IPS-18a (cell line): ENCODE measurements at regions not wholly inside any gene's neighbourhood (a gene's known extent, or its start where the extent isn't known, plus 50 kb on each side); places are given as distances from the start of the nearest gene placed in this dataset.
"Not testable (repeated sequence)": the region's sequence is repeated elsewhere in the genome, so short reads cannot be mapped to it uniquely, and the experiment has no call there.

ENCODE experiments used
- H3K27ac ChIP-seq: one replicate; pipeline ENCODE4 v1.5.1; 2013; ENCODE audit warnings: low read length
- H3K27me3 ChIP-seq: one replicate; pipeline ENCODE4 v1.6.1; 2013; ENCODE audit warnings: mild to moderate bottlenecking, low read length; ENCODE audit not compliant: control insufficient read depth, insufficient read depth
- H3K36me3 ChIP-seq: one replicate; pipeline ENCODE4 v1.6.1; 2013; ENCODE audit warnings: low read depth, low read length; ENCODE audit not compliant: control insufficient read depth
- H3K4me1 ChIP-seq: one replicate; pipeline ENCODE4 v1.6.1; 2013; ENCODE audit warnings: low read depth, low read length; ENCODE audit not compliant: control insufficient read depth
- H3K4me3 ChIP-seq: one replicate; pipeline ENCODE4 v1.5.1; 2013; ENCODE audit warnings: low read length
- H3K9ac ChIP-seq: one replicate; pipeline ENCODE4 v1.6.1; 2013; ENCODE audit warnings: mild to moderate bottlenecking, low read length, moderate library complexity
- H3K9me3 ChIP-seq: one replicate; pipeline ENCODE4 v1.6.1; 2013; ENCODE audit warnings: low read depth, low read length; ENCODE audit not compliant: control insufficient read depth

GRCh38 chr6:26233649-26234420, 131.2 kb upstream of the BTN3A2 start:
- Histone ChIP-seq H3K36me3 (no peaks in the 10 kb centered on the region), H3K4me3 (peak overlapping the region; percentile 66), H3K27ac (peak overlapping the region; percentile 96), H3K9ac (peak overlapping the region; percentile 99), H3K9me3 (no peaks in the 10 kb centered on the region), H3K4me1 (peaks cover 17% of the 10 kb centered on the region), H3K27me3 (no peaks in the 10 kb centered on the region)

- peak overlapping the region; percentile 66 for H3K4me3 ChIP-seq
- peak overlapping the region; percentile 99 for H3K9ac ChIP-seq
- peaks cover 17% of the 10 kb centered on the region for H3K4me1 ChIP-seq
- H3K36me3 ChIP-seq = no peaks in the 10 kb centered on the region
- H3K27me3 ChIP-seq = no peaks in the 10 kb centered on the region
- peak overlapping the region; percentile 96 for H3K27ac ChIP-seq
- H3K9me3 ChIP-seq = no peaks in the 10 kb centered on the region
Measured at GRCh38 chr6:26234421-26235301, 130.3 kb upstream of the BTN3A2 start.

DNA sequence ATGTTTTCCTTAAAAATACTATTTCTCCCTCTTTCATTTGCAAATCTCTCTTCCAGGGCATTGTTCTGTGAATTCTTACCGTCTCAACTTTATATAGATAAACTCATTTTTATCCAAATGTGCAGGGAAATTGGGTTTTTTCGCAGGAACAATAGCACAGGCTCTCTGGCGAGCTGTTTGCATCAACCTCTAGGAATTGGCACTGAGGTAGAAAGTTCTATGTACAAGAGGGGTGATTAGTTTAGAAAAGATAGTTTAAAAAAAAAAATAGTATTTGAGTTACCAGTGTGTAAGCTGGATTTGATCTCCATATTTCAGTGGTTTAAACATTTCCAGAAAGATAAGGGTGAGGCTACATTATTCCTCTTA, 129.7 kb upstream of the BTN3A2 start:
- H3K4me1 ChIP-seq = peaks cover 17% of the 10 kb centered on the region
- H3K27ac ChIP-seq = peak overlapping the region; percentile 96
- peak overlapping the region; percentile 99 for H3K9ac ChIP-seq
- H3K27me3 ChIP-seq = no peaks in the 10 kb centered on the region
- H3K9me3 ChIP-seq = no peaks in the 10 kb centered on the region
- H3K36me3 ChIP-seq = no peaks in the 10 kb centered on the region
- peak overlapping the region; percentile 66 for H3K4me3 ChIP-seq

GRCh38 chr6:26239415-26239814, 125.6 kb upstream of the BTN3A2 start:
- Histone ChIP-seq H3K4me1 (peaks cover 18% of the 10 kb centered on the region), H3K27ac (peak overlapping the region; percentile 52), H3K4me3 (peak overlapping the region; percentile 83), H3K9ac (peak overlapping the region; percentile 98)
- not testable (repeated sequence) for H3K36me3 ChIP-seq, H3K9me3 ChIP-seq, H3K27me3 ChIP-seq

DNA sequence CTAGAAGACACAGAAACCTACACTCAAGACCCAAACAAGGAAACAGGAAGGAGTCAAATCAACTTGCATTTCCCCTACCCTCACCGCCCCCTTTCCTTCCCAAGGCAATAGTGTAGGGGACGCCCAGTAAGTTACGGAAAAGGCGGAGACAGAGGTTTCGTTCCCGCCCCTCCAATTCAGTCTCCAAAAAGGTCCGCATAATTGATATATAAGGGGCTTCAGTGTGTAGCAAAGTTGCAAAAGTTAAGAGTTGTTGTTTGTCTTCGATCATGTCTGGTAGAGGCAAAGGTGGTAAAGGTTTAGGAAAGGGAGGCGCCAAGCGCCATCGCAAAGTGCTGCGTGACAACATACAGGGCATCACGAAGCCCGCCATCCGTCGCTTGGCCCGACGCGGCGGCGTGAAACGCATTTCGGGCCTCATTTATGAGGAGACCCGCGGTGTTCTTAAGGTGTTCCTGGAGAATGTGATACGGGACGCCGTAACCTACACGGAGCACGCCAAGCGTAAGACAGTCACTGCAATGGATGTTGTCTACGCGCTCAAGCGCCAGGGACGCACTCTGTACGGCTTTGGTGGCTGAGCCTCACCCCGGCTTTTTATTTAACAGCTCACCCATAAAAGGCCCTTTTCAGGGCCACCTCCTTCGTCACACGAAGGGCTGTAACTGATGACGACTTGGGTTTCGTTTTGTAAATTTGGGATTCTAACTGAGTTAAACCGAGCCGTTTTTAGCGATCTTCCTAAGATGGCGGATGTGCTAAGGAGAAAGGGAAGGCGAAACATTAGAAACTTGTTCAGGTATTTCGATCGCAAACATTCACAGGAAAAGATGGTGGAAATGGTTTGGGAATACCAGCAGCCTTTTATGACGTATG, 124.6 kb upstream of the BTN3A2 start:
- peaks cover 14% of the 10 kb centered on the region for H3K4me1 ChIP-seq
- H3K36me3 ChIP-seq = no peaks in the 10 kb centered on the region
- peak overlapping the region; percentile 83 for H3K4me3 ChIP-seq
- H3K9ac ChIP-seq = peak overlapping the region; percentile 98
- no peaks in the 10 kb centered on the region for H3K27me3 ChIP-seq
- H3K27ac ChIP-seq = peak overlapping the region; percentile 98
- H3K9me3 ChIP-seq = no peaks in the 10 kb centered on the region

- Histone ChIP-seq H3K27ac (peak overlapping the region; percentile 98), H3K4me1 (peaks cover 11% of the 10 kb centered on the region), H3K36me3 (no peaks in the 10 kb centered on the region), H3K27me3 (no peaks in the 10 kb centered on the region), H3K9me3 (no peaks in the 10 kb centered on the region), H3K9ac (peak overlapping the region; percentile 98), H3K4me3 (peak overlapping the region; percentile 83)
Measured at GRCh38 chr6:26241033-26241895, 123.7 kb upstream of the BTN3A2 start.

GRCh38 chr6:26243132-26243531, 121.9 kb upstream of the BTN3A2 start:
- Histone ChIP-seq H3K27me3 (no peaks in the 10 kb centered on the region), H3K9ac (no peak overlapping the region), H3K36me3 (no peaks in the 10 kb centered on the region), H3K4me1 (peaks cover 11% of the 10 kb centered on the region), H3K4me3 (no peak overlapping the region), H3K9me3 (no peaks in the 10 kb centered on the region), H3K27ac (no peak overlapping the region)

- Histone ChIP-seq H3K36me3 (no peaks in the 10 kb centered on the region), H3K27ac (no peak overlapping the region), H3K27me3 (no peaks in the 10 kb centered on the region), H3K9ac (no peak overlapping the region), H3K4me3 (no peak overlapping the region), H3K4me1 (peaks cover 11% of the 10 kb centered on the region), H3K9me3 (no peaks in the 10 kb centered on the region)
Measured at GRCh38 chr6:26243752-26244151, 121.2 kb upstream of the BTN3A2 start.

DNA sequence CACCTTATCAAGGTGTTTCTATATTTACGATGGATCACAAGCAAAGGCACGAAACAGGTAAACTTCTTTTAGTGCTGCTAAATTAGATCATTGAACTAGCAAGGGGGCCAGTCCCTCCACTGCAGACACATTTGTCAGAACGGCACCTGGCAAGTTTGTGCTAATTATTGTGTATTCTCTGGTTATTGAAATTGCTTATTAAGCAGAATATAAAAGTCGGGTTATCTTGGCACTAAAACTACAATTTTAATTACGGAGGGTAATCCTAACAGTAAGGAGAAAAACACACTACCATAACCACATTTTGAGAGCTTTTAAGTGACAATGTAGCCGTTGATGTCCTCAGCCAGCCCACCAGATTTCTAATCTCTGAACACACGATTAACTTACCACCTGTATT, 118.9 kb upstream of the BTN3A2 start:
- H3K4me3 ChIP-seq = no peak overlapping the region
- H3K9ac ChIP-seq = no peak overlapping the region
- H3K36me3 ChIP-seq = no peaks in the 10 kb centered on the region
- H3K4me1 ChIP-seq = peaks cover 11% of the 10 kb centered on the region
- no peaks in the 10 kb centered on the region for H3K9me3 ChIP-seq
- no peaks in the 10 kb centered on the region for H3K27me3 ChIP-seq
- H3K27ac ChIP-seq = no peak overlapping the region

DNA sequence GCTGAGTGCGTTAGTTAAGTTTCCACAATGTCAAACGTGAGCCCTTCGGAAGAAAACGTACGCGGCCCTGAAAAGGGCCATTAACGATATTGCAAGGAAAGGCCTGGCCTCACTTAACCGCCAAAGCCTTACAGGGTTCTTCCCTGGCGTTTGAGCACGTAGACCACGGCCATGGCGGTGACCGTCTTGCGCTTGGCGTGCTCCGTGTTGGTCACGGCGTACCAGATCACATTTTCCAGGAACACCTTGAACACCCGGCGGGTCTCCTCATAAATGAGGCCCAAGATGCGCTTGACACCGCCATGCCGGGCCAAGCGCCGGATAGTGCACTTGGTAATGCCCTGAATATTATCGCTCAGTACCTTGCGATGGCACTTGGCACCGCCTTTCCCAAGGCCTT, 118.4 kb upstream of the BTN3A2 start:
- Histone ChIP-seq H3K9me3 (no peaks in the 10 kb centered on the region), H3K36me3 (no peaks in the 10 kb centered on the region), H3K4me3 (no peak overlapping the region), H3K9ac (no peak overlapping the region), H3K27ac (no peak overlapping the region), H3K4me1 (peaks cover 11% of the 10 kb centered on the region), H3K27me3 (no peaks in the 10 kb centered on the region)

DNA sequence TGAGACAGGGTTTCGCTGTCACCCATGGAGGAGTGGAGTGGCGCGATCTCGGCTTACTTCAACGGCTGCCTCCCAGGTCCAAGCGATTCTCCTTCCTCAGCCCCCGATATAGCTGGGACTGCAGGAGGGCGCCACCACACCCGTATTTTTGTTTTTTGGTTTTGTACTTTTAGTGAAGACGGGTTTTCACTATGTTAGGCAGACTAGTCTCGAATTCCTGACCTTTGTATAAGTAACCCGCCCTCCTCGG, 115.4 kb upstream of the BTN3A2 start:
- Histone ChIP-seq H3K9ac (peak overlapping the region; percentile 96), H3K4me3 (peak overlapping the region; percentile 89), H3K9me3 (no peaks in the 10 kb centered on the region), H3K27me3 (no peaks in the 10 kb centered on the region), H3K4me1 (no peaks in the 10 kb centered on the region), H3K27ac (peak overlapping the region; percentile 96), H3K36me3 (no peaks in the 10 kb centered on the region)
